ENCODE measurements at regions not wholly inside any gene's neighbourhood (a gene's known extent, or its start where the extent isn't known, plus 50 kb on each side); places are given as distances from the start of the nearest gene placed in this dataset.

GRCh38 chr7:57071-57470 lies 135.3 kb upstream of the FAM20C start:
- Histone ChIP-seq H3K4me1 (peaks cover 0 to 29% (median 4%) of the 10 kb centered on the region in 4 donors), H3K27ac (no peak overlapping the region), H3K36me3 (no peaks in the 10 kb centered on the region), H3K9me3 (no peaks in the 10 kb centered on the region), H3K27me3 (no peaks in the 10 kb centered on the region), H3K4me3 (no peak overlapping the region)
- DNase-seq = peak in 1 of 2 donors; percentile 20
- TF ChIP-seq POLR2A (IDR thresholded peaks at IDR 0.05) = no peak
- no peak for TF ChIP-seq EP300 (IDR thresholded peaks at IDR 0.05)
- no peak for TF ChIP-seq CTCF (IDR thresholded peaks at IDR 0.05)
- no peak for TF ChIP-seq POLR2AphosphoS5 (IDR thresholded peaks at IDR 0.05)
- no peak for ATAC-seq (ENCODE audit: low FRiP score in 2 of 2)
- WGBS, 2 donors = 40 to 92% methylated on average over 1 to 8 of the region's 8 CpGs

DNA sequence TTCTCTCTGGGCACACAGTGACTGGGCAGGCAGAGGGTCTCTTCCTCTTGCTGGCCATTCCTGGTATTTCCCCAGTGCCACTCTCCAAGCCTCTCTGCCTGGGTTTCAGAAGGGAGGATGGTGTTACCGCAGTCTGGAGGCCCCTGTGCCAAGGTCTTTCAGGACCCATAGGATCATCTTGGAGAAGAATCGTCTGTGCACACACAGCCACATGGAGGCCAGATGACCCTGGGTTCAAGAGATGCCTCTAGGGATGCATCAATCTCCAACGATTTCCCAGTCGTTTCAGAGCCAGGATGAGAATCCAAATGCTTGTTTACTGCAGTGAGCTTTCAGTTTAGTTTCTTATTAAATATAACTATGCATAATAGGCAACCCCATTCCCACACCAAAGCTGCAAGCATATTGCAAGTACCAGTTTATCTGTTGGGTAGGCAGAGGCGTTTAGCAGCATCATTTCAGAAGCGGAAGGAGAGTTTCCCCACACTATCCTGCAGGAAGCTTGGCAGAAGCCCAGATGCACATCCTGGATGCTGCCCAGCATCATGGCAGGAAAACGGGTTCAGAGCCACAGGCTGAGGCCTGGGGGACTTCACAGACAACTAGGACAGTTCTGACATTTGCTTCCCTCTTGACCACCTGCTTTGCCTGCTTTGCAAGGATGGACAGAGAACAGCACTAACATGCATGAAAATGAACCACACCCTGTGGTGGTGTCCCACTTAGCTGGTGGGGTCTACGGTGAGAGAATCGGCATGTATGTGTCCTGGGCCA lies 134.7 kb upstream of the FAM20C start:
- Histone ChIP-seq H3K27me3 (no peaks in the 10 kb centered on the region), H3K9me3 (no peaks in the 10 kb centered on the region), H3K4me1 (peaks cover 0 to 25% (median 4%) of the 10 kb centered on the region in 4 donors), H3K36me3 (no peaks in the 10 kb centered on the region), H3K27ac (no peak overlapping the region), H3K4me3 (no peak overlapping the region)
- TF ChIP-seq EP300 (IDR thresholded peaks at IDR 0.05) = no peak
- no peak for TF ChIP-seq POLR2A (IDR thresholded peaks at IDR 0.05)
- TF ChIP-seq POLR2AphosphoS5 (IDR thresholded peaks at IDR 0.05) = no peak
- TF ChIP-seq CTCF (IDR thresholded peaks at IDR 0.05) = no peak
- 62 to 71% methylated on average over 7 to 9 of the region's 9 CpGs for WGBS, 2 donors
- peak in 1 of 2 donors; percentile 22 for DNase-seq
- ATAC-seq (ENCODE audit: low FRiP score in 2 of 2) = no peak

DNA sequence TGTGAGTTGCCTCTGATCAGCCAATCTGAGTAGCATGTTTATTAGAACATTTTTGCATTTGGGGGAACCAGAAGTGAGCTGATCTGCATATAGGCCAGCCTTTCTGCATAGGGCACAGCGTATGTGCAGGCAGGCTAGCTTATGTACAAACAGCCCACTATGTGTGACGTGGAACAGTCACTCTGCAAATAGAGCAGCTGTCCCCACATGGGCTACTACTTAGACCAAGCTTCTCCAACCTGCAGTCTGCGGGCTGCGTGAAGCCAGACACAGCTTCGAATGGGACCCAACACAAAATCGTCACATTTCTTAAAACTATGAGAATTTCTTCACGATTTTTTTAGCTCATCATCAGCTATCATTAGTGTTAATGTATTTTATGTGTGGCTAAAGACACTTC lies 134.1 kb upstream of the FAM20C start:
- Histone ChIP-seq H3K27me3 (no peaks in the 10 kb centered on the region), H3K9me3 (no peaks in the 10 kb centered on the region), H3K4me3 (no peak overlapping the region), H3K36me3 (no peaks in the 10 kb centered on the region), H3K4me1 (peaks cover 0 to 20% (median 5%) of the 10 kb centered on the region in 4 donors), H3K27ac (no peak overlapping the region)
- 85 to 86% methylated on average over 7 of the region's 7 CpGs for WGBS, 2 donors
- DNase-seq (no peak), ATAC-seq (ENCODE audit: low FRiP score in 2 of 2) (no peak)
- no peak for TF ChIP-seq POLR2AphosphoS5 (IDR thresholded peaks at IDR 0.05)
- TF ChIP-seq EP300 (IDR thresholded peaks at IDR 0.05) = no peak
- no peak for TF ChIP-seq CTCF (IDR thresholded peaks at IDR 0.05)
- no peak for TF ChIP-seq POLR2A (IDR thresholded peaks at IDR 0.05)

DNA sequence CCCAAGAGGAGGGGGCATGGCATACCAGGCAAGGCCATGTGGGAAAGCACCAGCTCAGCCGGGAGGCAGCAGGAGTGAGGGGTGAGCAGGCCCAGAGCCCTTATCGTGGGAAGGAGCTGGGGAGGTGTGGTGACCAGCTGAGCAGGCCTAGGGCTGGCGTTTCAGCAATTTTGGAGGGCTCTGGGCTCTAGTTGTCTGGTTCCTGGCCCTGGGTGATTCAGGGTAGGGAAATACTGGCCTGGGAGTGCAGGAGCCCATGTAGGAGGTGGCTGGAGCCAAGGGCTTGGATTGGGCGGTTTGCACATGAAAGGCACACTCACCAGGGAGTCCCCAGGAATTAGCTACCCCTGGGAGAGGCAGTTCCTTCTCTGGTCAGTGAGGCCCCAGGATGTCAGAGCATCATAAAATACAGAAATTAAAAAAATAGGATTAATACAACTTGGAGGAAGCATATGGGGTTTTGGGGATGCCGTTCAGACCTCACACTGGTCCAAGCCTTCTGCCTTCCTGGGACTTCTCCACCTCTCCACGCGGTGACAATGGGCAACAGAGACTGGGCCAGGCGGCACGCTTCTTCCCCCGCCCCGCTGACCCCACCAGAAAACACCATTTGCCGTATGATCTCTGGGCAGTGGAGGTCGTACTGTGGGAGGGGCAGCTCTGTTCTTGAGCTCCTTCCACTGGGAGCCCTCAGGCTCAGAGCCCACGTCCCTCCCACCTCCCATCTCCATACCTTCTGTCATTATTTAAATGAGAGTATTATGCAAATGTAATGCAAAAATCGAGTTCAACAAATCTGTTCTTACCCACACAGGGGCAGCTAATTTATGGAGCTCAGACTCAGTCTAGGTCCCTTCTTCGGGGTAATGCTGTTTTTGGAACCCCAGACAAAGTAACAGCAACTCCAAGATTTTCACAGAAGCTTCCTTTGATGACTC lies 133.0 kb upstream of the FAM20C start:
- DNase-seq (no peak), ATAC-seq (ENCODE audit: low FRiP score in 2 of 2) (no peak)
- Histone ChIP-seq H3K27ac (no peak overlapping the region), H3K27me3 (no peaks in the 10 kb centered on the region), H3K9me3 (no peaks in the 10 kb centered on the region), H3K36me3 (no peaks in the 10 kb centered on the region), H3K4me3 (no peak overlapping the region), H3K4me1 (peaks cover 0 to 13% (median 7%) of the 10 kb centered on the region in 4 donors)
- 76 to 79% methylated on average over 15 to 16 of the region's 16 CpGs for WGBS, 2 donors
- TF ChIP-seq POLR2A (IDR thresholded peaks at IDR 0.05) (no peak), EP300 (IDR thresholded peaks at IDR 0.05) (no peak), POLR2AphosphoS5 (IDR thresholded peaks at IDR 0.05) (no peak), CTCF (IDR thresholded peaks at IDR 0.05) (no peak)
